ENCODE measurements at regions not wholly inside any gene's neighbourhood (a gene's known extent, or its start where the extent isn't known, plus 50 kb on each side); places are given as distances from the start of the nearest gene placed in this dataset.

- no peak for DNase-seq (ENCODE audit: extremely low read depth in 1 of 11, low read depth in 9 of 11, low spot score in 4 of 11)
Observed at GRCh38 chr2:120600786-120601185, 134.9 kb upstream of the GLI2 start.

DNA sequence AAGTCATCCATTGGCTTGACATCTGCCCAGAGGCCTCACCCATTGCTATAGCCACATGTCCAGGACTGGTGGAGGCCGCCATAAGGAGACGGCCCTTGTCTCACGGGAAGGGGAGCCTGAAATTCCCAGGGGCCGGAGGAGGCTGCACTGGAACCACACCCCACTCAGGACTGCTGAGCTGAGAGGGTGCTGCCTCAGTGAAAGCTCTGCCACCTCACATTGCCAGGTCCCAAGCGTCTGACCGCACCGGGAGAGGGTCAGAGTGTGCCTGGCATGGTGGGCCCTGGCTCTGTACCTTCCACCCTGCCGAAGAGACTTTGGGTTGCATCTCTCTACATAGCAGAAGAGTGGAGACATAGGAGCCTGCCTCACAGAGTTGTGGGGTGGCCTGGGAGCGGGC is 134.1 kb upstream of the GLI2 start:
- no peak for DNase-seq (ENCODE audit: extremely low read depth in 1 of 11, low read depth in 9 of 11, low spot score in 4 of 11)

- no peak for DNase-seq (ENCODE audit: extremely low read depth in 1 of 11, low read depth in 9 of 11, low spot score in 4 of 11)
Observed at GRCh38 chr2:120602251-120602650, 133.4 kb upstream of the GLI2 start.

GRCh38 chr2:120604767-120605166 is 130.9 kb upstream of the GLI2 start:
- DNase-seq (ENCODE audit: extremely low read depth in 1 of 11, low read depth in 9 of 11, low spot score in 4 of 11): no peak

DNA sequence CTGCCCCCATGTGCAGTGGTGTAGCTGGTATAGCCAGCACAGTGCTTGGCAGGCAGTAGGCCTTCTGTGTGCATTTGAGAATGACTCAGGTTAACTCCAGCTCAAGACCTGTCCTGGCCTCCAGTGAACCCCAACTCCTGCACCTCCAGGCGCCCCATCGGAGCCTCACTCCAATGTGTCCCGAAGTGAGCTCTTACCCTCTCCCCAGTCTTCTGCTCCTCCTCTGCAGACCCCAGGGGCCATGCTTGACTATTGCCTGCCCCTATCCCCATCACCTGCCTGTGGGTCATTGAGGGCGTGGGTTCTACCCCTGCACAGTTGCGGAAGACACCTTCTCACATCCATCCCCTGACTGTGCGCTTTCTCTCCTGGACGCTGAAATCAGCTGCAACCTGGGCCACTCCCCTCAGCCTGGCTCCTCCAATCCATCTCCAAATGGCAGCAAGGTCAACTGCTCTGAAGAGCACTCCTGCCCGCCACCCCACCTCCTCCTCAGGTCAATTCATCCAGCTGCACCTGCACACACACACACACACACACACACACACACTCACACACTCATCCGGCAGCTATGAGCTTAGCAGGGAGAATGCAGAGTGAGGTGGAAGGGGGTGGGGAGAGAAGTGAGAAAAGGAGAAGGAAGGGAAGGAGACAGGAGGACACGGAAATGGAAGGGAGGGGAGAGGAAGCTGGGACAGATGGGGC is 130.3 kb upstream of the GLI2 start:
- no peak for DNase-seq (ENCODE audit: extremely low read depth in 1 of 11, low read depth in 9 of 11, low spot score in 4 of 11)

DNA sequence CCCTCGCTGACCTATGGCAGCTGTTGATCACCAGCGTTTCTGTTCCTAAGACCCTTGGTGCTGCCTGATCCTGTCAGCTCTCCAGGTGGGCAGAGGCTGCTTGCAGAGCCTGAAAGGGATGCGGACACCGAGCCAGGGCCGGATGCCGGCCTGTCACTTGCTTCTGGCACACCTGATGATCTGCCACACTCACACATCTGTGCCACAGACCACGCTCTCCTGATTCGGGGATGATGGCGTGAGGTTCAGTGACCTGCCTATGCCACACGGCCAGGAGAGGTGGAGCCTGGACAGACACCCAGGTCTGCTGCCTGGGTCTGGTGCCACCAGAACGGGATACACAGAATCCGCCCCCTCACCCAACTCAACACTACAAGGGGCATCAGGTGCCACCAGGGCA is 129.4 kb upstream of the GLI2 start:
- no peak for DNase-seq (ENCODE audit: extremely low read depth in 1 of 11, low read depth in 9 of 11, low spot score in 4 of 11)

DNA sequence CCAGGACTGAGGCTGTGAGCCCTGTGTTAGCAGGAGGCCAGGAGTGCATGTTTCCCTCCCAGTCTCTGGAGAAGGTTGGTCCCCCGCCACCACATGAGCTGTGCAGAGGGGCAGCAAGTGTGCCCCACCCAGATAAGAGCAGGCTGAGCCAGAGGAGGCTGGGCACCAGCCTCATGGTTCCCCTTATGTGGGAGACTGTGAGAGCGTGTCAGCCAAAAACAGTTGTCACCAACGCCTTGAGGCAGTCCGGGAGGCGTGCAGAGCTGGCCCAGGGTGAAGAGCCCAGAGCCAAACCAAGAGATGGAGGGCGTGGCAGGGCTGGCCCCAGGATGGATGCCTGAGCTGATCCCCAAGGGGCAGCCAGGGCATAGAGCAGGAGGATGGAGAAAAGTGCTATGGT is 128.7 kb upstream of the GLI2 start:
- DNase-seq (ENCODE audit: extremely low read depth in 1 of 11, low read depth in 9 of 11, low spot score in 4 of 11): no peak

DNA sequence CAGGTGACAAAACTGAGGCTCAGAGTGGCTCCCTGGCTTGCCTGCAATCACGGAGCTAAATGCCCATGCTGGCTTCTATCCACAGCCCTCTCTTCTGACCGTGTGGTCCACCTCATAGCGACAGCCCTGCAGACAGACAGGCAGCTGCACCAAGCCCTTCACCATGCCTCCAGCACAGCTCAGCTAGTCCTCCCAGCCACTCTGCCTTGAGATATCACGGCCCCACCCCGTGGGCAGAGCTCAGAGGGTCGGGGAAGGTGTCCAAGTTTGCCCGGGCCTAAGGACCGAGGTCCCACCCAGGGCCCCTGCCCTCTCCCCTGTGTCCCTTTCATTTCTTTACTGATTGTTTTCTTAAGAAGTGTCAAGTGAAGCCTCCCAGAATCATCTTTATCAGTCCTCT is 128.2 kb upstream of the GLI2 start:
- no peak for DNase-seq (ENCODE audit: extremely low read depth in 1 of 11, low read depth in 9 of 11, low spot score in 4 of 11)

DNA sequence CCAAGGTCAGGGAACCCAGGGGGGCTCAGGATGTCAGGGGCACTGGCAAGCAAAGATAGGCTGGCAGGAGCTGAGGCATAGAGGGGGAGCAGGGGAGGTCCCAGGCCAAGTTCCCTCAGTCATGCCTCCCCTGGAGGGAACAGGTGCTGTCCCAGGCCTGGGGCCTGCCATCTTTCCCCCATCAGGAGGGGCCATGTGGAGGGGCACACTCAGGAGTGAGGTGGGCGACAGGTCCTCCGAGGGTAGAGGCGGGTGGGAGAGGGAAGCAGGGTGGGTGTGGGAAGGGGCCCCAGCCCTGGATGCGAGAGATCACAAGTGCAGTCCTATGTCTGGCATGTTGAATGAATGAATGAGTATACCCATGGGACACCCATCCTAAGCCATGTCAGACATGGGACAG is 127.7 kb upstream of the GLI2 start:
- DNase-seq (ENCODE audit: extremely low read depth in 1 of 11, low read depth in 9 of 11, low spot score in 4 of 11): no peak

DNA sequence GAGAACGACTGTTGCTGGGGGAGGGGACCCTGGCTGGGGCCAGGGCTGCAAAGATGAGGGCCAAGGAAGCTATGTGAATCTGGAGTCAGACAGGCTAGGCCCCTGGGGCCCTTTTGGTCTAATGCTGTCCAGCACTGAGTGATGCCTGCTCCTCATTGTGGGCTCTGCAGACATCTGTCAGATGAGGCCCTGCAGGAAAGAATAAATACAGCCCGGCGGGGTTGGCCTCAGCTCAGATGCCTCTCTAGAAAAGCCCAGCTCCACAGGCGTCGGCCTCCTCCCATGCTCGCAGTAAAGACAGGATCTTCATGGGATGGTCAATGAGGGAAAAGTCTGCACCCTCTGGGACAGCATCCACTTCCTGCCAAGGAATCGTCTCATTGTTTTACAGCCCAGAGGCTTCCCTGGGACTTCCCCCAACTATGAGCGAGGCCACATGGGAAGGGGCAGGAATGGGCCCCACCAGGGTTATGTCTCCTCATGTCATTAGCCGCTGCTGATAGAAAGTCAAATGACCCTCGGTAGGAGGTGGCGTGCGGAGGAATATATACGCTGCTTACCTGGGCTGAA is 125.8 kb upstream of the GLI2 start:
- DNase-seq (ENCODE audit: extremely low read depth in 1 of 11, low read depth in 9 of 11, low spot score in 4 of 11): no peak

DNA sequence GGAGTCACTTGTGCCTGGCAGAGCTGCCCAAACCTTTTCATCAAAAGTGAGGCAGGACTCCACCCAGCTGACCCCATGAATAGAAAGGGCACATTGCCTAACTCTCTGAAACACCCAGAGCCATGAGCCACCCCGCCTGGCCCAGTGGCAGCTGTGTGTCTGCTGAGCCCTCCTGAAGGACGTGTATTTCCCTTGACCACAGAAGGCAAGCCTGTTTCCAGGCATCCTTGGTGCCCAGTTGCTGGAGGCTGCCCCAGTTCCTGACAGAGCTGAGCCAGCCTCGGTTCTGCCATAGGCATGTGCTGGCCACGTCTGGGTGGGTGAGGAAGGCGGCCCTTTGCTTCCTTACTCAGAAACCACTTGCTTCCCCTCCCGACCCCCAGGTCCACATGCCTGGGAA is 124.7 kb upstream of the GLI2 start:
- no peak for DNase-seq (ENCODE audit: extremely low read depth in 1 of 11, low read depth in 9 of 11, low spot score in 4 of 11)

- no peak for DNase-seq (ENCODE audit: extremely low read depth in 1 of 11, low read depth in 9 of 11, low spot score in 4 of 11)
Observed at GRCh38 chr2:120611961-120612360, 123.7 kb upstream of the GLI2 start.

- no peak for DNase-seq (ENCODE audit: extremely low read depth in 1 of 11, low read depth in 9 of 11, low spot score in 4 of 11)
Observed at GRCh38 chr2:120612471-120612870, 123.2 kb upstream of the GLI2 start.

DNA sequence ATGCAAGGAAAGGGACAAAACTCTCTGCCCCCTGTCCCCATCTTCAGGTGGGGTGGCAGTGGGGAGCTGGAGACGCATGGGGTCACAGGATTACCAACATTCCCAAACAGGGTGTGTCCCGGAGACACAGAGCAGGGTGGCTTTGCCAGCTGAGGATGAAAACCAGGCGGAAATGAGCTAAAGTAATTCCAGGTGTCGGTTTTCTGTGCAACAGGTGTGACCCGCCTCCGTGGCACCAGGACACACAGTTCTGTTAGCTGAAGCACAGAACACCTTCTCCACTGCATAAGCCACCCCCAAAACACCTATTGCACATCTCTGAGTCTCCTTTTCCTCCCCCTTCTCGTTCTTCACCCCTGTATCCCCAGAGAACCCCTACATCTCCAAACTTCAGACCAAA is 122.7 kb upstream of the GLI2 start:
- no peak for DNase-seq (ENCODE audit: extremely low read depth in 1 of 11, low read depth in 9 of 11, low spot score in 4 of 11)

DNA sequence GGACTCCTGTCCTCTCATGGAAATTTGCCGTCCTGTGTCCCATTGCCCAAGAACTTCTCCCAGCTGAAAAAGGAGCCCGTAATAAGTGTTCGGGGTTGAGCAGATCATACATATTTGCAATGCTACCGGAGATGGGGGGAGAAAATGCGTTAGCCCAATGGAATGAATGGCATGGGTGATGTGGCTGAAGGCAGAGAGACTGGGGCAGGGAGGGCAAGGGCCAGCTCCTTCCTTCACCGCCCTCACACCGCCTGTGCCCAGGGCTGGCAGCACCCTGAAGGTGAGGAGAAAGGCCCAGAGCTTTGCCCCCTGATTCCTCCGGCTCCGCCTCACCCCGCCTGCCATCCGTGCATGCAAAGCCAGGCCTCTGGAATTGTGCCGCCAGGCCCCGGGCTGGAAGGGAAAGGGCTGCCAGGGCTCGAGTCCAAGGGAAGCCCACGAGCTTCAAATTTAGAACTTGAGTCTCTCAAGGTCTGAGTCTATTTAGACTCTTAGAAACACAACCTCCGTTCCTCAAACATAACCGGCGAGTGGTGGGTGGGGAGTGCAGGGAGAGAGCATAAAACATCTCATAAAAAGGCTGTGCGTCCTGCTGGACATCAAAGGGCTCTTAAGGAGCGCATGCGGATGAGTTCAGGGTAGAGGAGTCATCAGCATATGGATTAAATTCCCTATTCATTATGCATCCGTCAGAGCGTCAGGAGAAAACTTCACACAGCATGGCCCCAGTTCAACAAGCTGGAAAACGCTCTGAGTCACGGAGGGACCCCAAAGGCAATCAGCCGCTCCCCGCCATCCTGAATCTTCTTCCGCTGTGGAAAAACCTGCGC is 121.7 kb upstream of the GLI2 start:
- DNase-seq (ENCODE audit: extremely low read depth in 1 of 11, low read depth in 9 of 11, low spot score in 4 of 11): no peak

DNA sequence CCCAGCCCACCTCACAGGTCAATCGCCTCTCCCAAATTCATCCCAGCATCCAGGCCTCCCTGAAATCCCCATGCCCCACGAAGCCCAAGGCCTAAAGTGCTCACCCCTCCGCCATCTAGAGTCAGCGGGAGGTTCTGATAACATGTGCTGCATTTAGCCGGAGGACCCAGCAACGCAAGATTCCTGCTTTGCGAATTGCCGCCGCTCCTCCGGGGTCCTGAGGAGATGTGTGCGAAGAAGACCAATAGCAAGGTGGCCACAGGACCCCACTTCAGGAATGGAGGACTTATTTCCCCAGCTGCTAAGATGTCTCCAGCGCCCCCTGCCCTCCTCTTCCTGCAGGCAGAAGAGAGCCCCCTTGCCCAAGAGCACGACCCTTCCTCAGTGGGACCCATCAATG is 120.8 kb upstream of the GLI2 start:
- no peak for DNase-seq (ENCODE audit: extremely low read depth in 1 of 11, low read depth in 9 of 11, low spot score in 4 of 11)

- DNase-seq (ENCODE audit: extremely low read depth in 1 of 11, low read depth in 9 of 11, low spot score in 4 of 11): no peak
Observed at GRCh38 chr2:120616261-120616660, 119.4 kb upstream of the GLI2 start.

DNA sequence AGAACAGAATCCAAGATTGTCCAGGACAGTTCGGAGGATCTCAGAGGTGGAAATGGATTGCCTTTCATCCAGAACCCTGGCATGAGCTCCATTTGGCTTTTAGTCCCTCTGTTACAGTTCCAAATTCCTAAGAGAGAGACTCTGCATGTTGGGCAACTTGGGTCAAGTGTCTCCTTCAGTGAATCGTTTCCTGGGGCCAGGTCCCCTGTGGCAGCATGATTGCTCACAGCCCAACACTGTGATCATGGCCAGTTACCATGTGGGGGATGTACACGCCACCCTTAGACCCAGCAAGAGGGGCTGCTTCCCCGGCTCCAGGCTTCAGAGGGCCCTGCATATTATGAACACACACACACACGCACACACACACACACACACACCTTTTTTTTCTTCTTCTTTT is 118.6 kb upstream of the GLI2 start:
- no peak for DNase-seq (ENCODE audit: extremely low read depth in 1 of 11, low read depth in 9 of 11, low spot score in 4 of 11)

- no peak for DNase-seq (ENCODE audit: extremely low read depth in 1 of 11, low read depth in 9 of 11, low spot score in 4 of 11)
Observed at GRCh38 chr2:120618830-120619229, 116.8 kb upstream of the GLI2 start.

DNA sequence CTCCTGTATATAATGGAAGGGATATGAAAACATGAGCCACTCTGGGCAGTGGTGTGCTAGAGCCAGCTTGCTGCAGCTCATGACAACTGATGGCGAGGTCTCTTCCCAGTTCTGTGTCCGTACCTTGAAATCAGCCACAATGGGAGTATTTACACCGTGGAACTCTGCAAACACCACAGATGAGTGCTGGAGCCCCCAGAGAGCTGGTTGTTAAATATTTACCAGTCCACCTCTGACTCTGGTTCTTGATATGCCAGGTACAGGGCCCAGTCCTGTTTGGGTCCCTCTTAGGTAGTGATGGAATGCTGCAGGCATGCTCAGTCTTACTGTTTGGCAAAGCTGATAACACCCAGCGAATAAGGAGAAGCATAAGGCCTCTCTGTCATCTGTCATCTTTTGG is 116.1 kb upstream of the GLI2 start:
- no peak for DNase-seq (ENCODE audit: extremely low read depth in 1 of 11, low read depth in 9 of 11, low spot score in 4 of 11)
